ENCODE measurements at regions not wholly inside any gene's neighbourhood (a gene's known extent, or its start where the extent isn't known, plus 50 kb on each side); places are given as distances from the start of the nearest gene placed in this dataset.

DNA sequence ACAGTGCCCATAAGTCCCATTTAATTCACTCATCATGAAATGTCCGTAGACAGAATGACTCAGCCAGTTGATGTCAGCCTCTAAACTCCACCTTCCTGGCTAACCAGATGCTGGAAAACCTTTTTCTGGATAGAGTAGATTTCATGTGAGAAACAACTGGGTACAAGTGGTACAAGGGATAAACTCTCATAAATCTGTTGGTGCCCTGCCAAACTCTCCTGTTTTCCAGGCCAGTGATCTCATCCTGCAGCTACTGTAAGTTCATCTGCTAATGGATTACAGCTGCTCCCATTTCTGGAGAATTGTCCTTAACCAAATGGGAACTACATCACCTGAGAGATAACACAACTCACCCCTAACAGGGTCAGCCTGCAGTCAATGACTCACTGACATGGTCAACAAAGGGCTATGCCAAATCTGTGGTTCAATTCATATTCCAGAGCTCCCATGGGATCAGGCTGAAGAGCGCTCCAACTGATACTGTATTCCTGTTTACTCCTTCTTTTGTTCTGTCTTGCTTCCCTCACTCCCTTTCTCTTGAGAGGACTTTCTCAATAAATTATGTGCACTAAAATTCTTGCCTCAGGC, 210.1 kb upstream of the HDDC2 start:
- Histone ChIP-seq H3K9me3 (no peaks in the 10 kb centered on the region), H3K4me1 (no peaks in the 10 kb centered on the region), H3K4me3 (no peak overlapping the region), H3K27ac (no peak overlapping the region), H3K27me3 (no peaks in the 10 kb centered on the region), H3K36me3 (no peaks in the 10 kb centered on the region)
- TF ChIP-seq, protein P1, sequence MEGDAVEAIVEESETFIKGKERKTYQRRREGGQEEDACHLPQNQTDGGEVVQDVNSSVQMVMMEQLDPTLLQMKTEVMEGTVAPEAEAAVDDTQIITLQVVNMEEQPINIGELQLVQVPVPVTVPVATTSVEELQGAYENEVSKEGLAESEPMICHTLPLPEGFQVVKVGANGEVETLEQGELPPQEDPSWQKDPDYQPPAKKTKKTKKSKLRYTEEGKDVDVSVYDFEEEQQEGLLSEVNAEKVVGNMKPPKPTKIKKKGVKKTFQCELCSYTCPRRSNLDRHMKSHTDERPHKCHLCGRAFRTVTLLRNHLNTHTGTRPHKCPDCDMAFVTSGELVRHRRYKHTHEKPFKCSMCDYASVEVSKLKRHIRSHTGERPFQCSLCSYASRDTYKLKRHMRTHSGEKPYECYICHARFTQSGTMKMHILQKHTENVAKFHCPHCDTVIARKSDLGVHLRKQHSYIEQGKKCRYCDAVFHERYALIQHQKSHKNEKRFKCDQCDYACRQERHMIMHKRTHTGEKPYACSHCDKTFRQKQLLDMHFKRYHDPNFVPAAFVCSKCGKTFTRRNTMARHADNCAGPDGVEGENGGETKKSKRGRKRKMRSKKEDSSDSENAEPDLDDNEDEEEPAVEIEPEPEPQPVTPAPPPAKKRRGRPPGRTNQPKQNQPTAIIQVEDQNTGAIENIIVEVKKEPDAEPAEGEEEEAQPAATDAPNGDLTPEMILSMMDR (IDR thresholded peaks at IDR 0.05): no peak
- TF ChIP-seq POLR2A (IDR thresholded peaks at IDR 0.05): no peak
- no peak for TF ChIP-seq EP300 (IDR thresholded peaks at IDR 0.05)
- no peak for TF ChIP-seq POLR2AphosphoS5 (IDR thresholded peaks at IDR 0.05)
- 74 to 83% methylated on average over 2 of the region's 2 CpGs for WGBS, 2 donors (ENCODE audit: low coverage in 1 of 2)
- no peak for ATAC-seq

- H3K27me3 ChIP-seq: no peaks in the 10 kb centered on the region
- no peaks in the 10 kb centered on the region for H3K4me1 ChIP-seq
- no peaks in the 10 kb centered on the region for H3K36me3 ChIP-seq
- no peak for TF ChIP-seq POLR2AphosphoS5 (IDR thresholded peaks at IDR 0.05)
- TF ChIP-seq, protein P1 (IDR thresholded peaks at IDR 0.05): no peak
- no peak overlapping the region for H3K27ac ChIP-seq
- no peak for ATAC-seq
- 75 to 86% methylated on average over 2 of the region's 2 CpGs for WGBS, 2 donors (ENCODE audit: low coverage in 1 of 2)
- no peaks in the 10 kb centered on the region for H3K9me3 ChIP-seq
- H3K4me3 ChIP-seq: no peak overlapping the region
Measured at GRCh38 chr6:125512621-125513020, 210.9 kb upstream of the HDDC2 start.

GRCh38 chr6:125513978-125514377, 212.2 kb upstream of the HDDC2 start:
- ATAC-seq: no peak
- TF ChIP-seq EP300 (IDR thresholded peaks at IDR 0.05): no peak
- no peak for TF ChIP-seq POLR2A (IDR thresholded peaks at IDR 0.05)
- no peak for TF ChIP-seq POLR2AphosphoS5 (IDR thresholded peaks at IDR 0.05)
- TF ChIP-seq, protein P1 (IDR thresholded peaks at IDR 0.05): no peak

DNA sequence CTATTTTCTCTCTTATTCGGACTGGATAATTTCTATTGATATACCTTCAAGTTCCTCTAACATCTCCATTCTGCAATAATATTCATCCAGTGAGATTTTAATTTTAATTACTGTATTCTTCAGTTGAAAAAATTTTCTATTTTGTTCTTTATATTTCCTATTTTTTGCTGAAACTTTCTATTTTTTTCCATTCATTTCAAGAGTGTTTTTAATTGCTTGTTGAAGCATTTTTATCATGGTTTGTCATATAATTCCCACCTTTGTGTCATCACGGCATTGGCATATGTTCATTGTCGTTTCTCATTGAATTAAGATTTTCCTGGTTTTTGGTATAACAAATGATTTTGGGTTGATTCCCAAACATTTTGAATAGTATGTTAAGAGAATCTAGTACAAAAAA, 214.9 kb upstream of the HDDC2 start:
- no peak overlapping the region for H3K27ac ChIP-seq
- TF ChIP-seq, protein P1 (IDR thresholded peaks at IDR 0.05): no peak
- no peak for TF ChIP-seq POLR2A (IDR thresholded peaks at IDR 0.05)
- no peak for TF ChIP-seq POLR2AphosphoS5 (IDR thresholded peaks at IDR 0.05)
- no peak for TF ChIP-seq EP300 (IDR thresholded peaks at IDR 0.05)
- H3K4me3 ChIP-seq: no peak overlapping the region
- no peaks in the 10 kb centered on the region for H3K9me3 ChIP-seq
- H3K36me3 ChIP-seq: no peaks in the 10 kb centered on the region
- 80 to 84% methylated on average over 2 to 3 of the region's 3 CpGs for WGBS, 2 donors (ENCODE audit: low coverage in 1 of 2)
- no peak for ATAC-seq
- no peaks in the 10 kb centered on the region for H3K4me1 ChIP-seq
- no peaks in the 10 kb centered on the region for H3K27me3 ChIP-seq

More at GRCh38 chr6:125513978-125514377, 212.2 kb upstream of the HDDC2 start:
- Histone ChIP-seq H3K9me3 (no peaks in the 10 kb centered on the region), H3K4me3 (no peak overlapping the region), H3K27me3 (no peaks in the 10 kb centered on the region), H3K36me3 (no peaks in the 10 kb centered on the region), H3K4me1 (no peaks in the 10 kb centered on the region), H3K27ac (no peak overlapping the region)

GRCh38 chr6:125519367-125519766, 217.6 kb upstream of the HDDC2 start:
- H3K36me3 ChIP-seq: no peaks in the 10 kb centered on the region
- H3K27ac ChIP-seq: no peak overlapping the region
- no peak overlapping the region for H3K4me3 ChIP-seq
- no peak for TF ChIP-seq POLR2AphosphoS5 (IDR thresholded peaks at IDR 0.05)
- no peak for TF ChIP-seq POLR2A (IDR thresholded peaks at IDR 0.05)
- TF ChIP-seq, protein P1 (IDR thresholded peaks at IDR 0.05): no peak
- no peak for TF ChIP-seq EP300 (IDR thresholded peaks at IDR 0.05)
- no peak for ATAC-seq
- no peaks in the 10 kb centered on the region for H3K4me1 ChIP-seq
- H3K27me3 ChIP-seq: no peaks in the 10 kb centered on the region
- H3K9me3 ChIP-seq: no peaks in the 10 kb centered on the region
